GM12878 (cell line): ENCODE measurements at regions not wholly inside any gene's neighbourhood (a gene's known extent, or its start where the extent isn't known, plus 50 kb on each side); places are given as distances from the start of the nearest gene placed in this dataset.
A peak's percentile ranks its signal among the peaks of the same experiment; 100 is the strongest.

Source experiments
- CBX5 ChIP-seq: sonication (generic); IDR thresholded peaks from 2 replicates; pipeline ENCODE4 v1.6.1; 2016; ENCODE audit warnings: low read depth, moderate library complexity, mild to moderate bottlenecking, inconsistent platforms
- DPF2 ChIP-seq: fragments of 450-650 bp; IDR thresholded peaks from 2 replicates; pipeline ENCODE4 v1.6.1; 2017; ENCODE audit warnings: mild to moderate bottlenecking
- HDAC2 ChIP-seq: fragments of 200-600 bp; sonication (generic); IDR thresholded peaks from 2 replicates; pipeline ENCODE4 v1.6.1; 2017
- NFYA ChIP-seq: IDR thresholded peaks from 2 replicates; pipeline ENCODE4 v1.6.1; 2011; ENCODE audit warnings: low read depth, mild to moderate bottlenecking, low read length, improper control_type of control experiment, borderline replicate concordance
- POLR2A ChIP-seq: IDR thresholded peaks from 2 replicates; pipeline ENCODE4 v1.6.1; 2011; ENCODE audit warnings: low read depth, mild to moderate bottlenecking, low read length
- SKIL ChIP-seq: fragments of 450-650 bp; IDR thresholded peaks from 2 replicates; pipeline ENCODE4 v1.6.1; 2017; ENCODE audit warnings: mild to moderate bottlenecking, low read depth, inconsistent platforms; ENCODE audit not compliant: poor library complexity, severe bottlenecking
- TCF12 ChIP-seq: IDR thresholded peaks from 2 replicates; pipeline ENCODE4 v1.6.1; 2011; ENCODE audit warnings: low read depth, mild to moderate bottlenecking, low read length
- ZNF207 ChIP-seq: fragments of 450-650 bp; IDR thresholded peaks from 2 replicates; pipeline ENCODE4 v1.6.1; 2014; ENCODE audit warnings: antibody characterized with exemption, mild to moderate bottlenecking, borderline replicate concordance
- ZNF687 ChIP-seq: fragments of 450-650 bp; IDR thresholded peaks from 2 replicates; pipeline ENCODE4 v1.6.1; 2017; ENCODE audit warnings: mild to moderate bottlenecking, moderate library complexity
- ZZZ3 ChIP-seq: IDR thresholded peaks from 2 replicates; pipeline ENCODE4 v1.6.1; 2011; ENCODE audit warnings: low read depth; ENCODE audit not compliant: control insufficient read depth, insufficient read length
- TF ChIP-seq, protein P1 (sequence below): IDR thresholded peaks from 2 replicates; pipeline ENCODE4 v1.6.1; 2012; ENCODE audit warnings: improper control_type of control experiment, low read depth, low read length; ENCODE audit not compliant: insufficient replicate concordance
- TF ChIP-seq, protein P2 (sequence below): IDR thresholded peaks from 2 replicates; pipeline ENCODE4 v1.6.1; 2011; ENCODE audit warnings: low read depth, low read length, improper control_type of control experiment, borderline replicate concordance
- TF ChIP-seq, protein P3 (sequence below): fragments of 450-650 bp; IDR thresholded peaks from 2 replicates; pipeline ENCODE4 v1.6.1; 2017; ENCODE audit warnings: borderline replicate concordance

GRCh38 chr2:7577769-7578168 lies 660.6 kb downstream of the RNF144A start (continued):
- TF ChIP-seq SKIL (peak; percentile 26), CBX5 (peak; percentile 59; the same call in 1 of the 2 replicates), ZZZ3 (no peak), ZNF687 (no peak), DPF2 (no peak), ZNF207 (no peak), NFYA (no peak), POLR2A (no peak), TCF12 (no peak), HDAC2 (no peak)
- TF ChIP-seq, protein P1, sequence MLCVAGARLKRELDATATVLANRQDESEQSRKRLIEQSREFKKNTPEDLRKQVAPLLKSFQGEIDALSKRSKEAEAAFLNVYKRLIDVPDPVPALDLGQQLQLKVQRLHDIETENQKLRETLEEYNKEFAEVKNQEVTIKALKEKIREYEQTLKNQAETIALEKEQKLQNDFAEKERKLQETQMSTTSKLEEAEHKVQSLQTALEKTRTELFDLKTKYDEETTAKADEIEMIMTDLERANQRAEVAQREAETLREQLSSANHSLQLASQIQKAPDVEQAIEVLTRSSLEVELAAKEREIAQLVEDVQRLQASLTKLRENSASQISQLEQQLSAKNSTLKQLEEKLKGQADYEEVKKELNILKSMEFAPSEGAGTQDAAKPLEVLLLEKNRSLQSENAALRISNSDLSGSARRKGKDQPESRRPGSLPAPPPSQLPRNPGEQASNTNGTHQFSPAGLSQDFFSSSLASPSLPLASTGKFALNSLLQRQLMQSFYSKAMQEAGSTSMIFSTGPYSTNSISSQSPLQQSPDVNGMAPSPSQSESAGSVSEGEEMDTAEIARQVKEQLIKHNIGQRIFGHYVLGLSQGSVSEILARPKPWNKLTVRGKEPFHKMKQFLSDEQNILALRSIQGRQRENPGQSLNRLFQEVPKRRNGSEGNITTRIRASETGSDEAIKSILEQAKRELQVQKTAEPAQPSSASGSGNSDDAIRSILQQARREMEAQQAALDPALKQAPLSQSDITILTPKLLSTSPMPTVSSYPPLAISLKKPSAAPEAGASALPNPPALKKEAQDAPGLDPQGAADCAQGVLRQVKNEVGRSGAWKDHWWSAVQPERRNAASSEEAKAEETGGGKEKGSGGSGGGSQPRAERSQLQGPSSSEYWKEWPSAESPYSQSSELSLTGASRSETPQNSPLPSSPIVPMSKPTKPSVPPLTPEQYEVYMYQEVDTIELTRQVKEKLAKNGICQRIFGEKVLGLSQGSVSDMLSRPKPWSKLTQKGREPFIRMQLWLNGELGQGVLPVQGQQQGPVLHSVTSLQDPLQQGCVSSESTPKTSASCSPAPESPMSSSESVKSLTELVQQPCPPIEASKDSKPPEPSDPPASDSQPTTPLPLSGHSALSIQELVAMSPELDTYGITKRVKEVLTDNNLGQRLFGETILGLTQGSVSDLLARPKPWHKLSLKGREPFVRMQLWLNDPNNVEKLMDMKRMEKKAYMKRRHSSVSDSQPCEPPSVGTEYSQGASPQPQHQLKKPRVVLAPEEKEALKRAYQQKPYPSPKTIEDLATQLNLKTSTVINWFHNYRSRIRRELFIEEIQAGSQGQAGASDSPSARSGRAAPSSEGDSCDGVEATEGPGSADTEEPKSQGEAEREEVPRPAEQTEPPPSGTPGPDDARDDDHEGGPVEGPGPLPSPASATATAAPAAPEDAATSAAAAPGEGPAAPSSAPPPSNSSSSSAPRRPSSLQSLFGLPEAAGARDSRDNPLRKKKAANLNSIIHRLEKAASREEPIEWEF = no peak
- TF ChIP-seq, protein P2, sequence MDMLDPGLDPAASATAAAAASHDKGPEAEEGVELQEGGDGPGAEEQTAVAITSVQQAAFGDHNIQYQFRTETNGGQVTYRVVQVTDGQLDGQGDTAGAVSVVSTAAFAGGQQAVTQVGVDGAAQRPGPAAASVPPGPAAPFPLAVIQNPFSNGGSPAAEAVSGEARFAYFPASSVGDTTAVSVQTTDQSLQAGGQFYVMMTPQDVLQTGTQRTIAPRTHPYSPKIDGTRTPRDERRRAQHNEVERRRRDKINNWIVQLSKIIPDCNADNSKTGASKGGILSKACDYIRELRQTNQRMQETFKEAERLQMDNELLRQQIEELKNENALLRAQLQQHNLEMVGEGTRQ = no peak
- TF ChIP-seq, protein P3, sequence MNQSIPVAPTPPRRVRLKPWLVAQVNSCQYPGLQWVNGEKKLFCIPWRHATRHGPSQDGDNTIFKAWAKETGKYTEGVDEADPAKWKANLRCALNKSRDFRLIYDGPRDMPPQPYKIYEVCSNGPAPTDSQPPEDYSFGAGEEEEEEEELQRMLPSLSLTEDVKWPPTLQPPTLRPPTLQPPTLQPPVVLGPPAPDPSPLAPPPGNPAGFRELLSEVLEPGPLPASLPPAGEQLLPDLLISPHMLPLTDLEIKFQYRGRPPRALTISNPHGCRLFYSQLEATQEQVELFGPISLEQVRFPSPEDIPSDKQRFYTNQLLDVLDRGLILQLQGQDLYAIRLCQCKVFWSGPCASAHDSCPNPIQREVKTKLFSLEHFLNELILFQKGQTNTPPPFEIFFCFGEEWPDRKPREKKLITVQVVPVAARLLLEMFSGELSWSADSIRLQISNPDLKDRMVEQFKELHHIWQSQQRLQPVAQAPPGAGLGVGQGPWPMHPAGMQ = no peak
